KMS-11 (cell line): ENCODE measurements at regions not wholly inside any gene's neighbourhood (a gene's known extent, or its start where the extent isn't known, plus 50 kb on each side); places are given as distances from the start of the nearest gene placed in this dataset.

Experiments used
- H2AFZ ChIP-seq: fragments of 200-600 bp; sonication (generic); 2 replicates; pipeline ENCODE4 v1.6.1; 2016; ENCODE audit warnings: antibody characterized with exemption, mixed run types, low read depth
- H3K27ac ChIP-seq: fragments of 200-600 bp; sonication (generic); 2 replicates; pipeline ENCODE4 v1.6.1; 2016; ENCODE audit warnings: mild to moderate bottlenecking, mixed run types
- H3K27me3 ChIP-seq: fragments of 200-600 bp; sonication (generic); 2 replicates; pipeline ENCODE4 v1.6.1; 2017; ENCODE audit warnings: mild to moderate bottlenecking, low read depth, mixed run types, moderate library complexity; ENCODE audit not compliant: insufficient read depth
- H3K36me3 ChIP-seq: fragments of 200-600 bp; sonication (generic); 2 replicates; pipeline ENCODE4 v1.6.1; 2017; ENCODE audit warnings: mild to moderate bottlenecking, mixed run types; ENCODE audit not compliant: insufficient read depth
- H3K4me1 ChIP-seq: fragments of 200-600 bp; sonication (generic); 2 replicates; pipeline ENCODE4 v1.6.1; 2016; ENCODE audit warnings: mild to moderate bottlenecking, low read depth, mixed run types; ENCODE audit not compliant: poor library complexity, severe bottlenecking
- H3K4me2 ChIP-seq: fragments of 200-600 bp; sonication (generic); 2 replicates; pipeline ENCODE4 v1.7.0; 2016; ENCODE audit warnings: mild to moderate bottlenecking, mixed run types
- H3K4me3 ChIP-seq: fragments of 200-600 bp; sonication (generic); IDR thresholded peaks from 2 replicates; pipeline ENCODE4 v1.6.1; 2017; ENCODE audit warnings: low read depth, low read length, mixed read lengths; ENCODE audit not compliant: insufficient read depth
- H3K79me2 ChIP-seq: fragments of 200-600 bp; sonication (generic); 2 replicates; pipeline ENCODE4 v1.6.1; 2016; ENCODE audit warnings: low read depth, mixed run types; ENCODE audit not compliant: insufficient read depth
- H3K9ac ChIP-seq: fragments of 200-600 bp; sonication (generic); 2 replicates; pipeline ENCODE4 v1.6.1; 2016; ENCODE audit warnings: mild to moderate bottlenecking, mixed run types
- H4K20me1 ChIP-seq: fragments of 200-600 bp; sonication (generic); 2 replicates; pipeline ENCODE4 v1.6.1; 2016; ENCODE audit warnings: mild to moderate bottlenecking, mixed run types; ENCODE audit not compliant: insufficient read depth
- CTCF ChIP-seq: fragments of 200-600 bp; sonication (generic); conservative IDR thresholded peaks from 2 replicates; pipeline ENCODE4 v1.6.1; 2017; ENCODE audit warnings: low read depth, mild to moderate bottlenecking, antibody characterized with exemption, low read length, moderate library complexity, mixed read lengths

GRCh38 chr13:53946500-53946899 lies 917.9 kb downstream of the OLFM4 start:
- H3K36me3 ChIP-seq, result no peaks in the 10 kb centered on the region
- H3K27me3 ChIP-seq, result no peaks in the 10 kb centered on the region
- H3K4me1 ChIP-seq, result no peaks in the 10 kb centered on the region
- no peak overlapping the region for H3K4me3 ChIP-seq
- no peaks in the 10 kb centered on the region for H3K79me2 ChIP-seq
- no peak overlapping the region for H3K4me2 ChIP-seq
- H3K9ac ChIP-seq, result no peak overlapping the region
- no peak overlapping the region for H2AFZ ChIP-seq
- no peaks in the 10 kb centered on the region for H4K20me1 ChIP-seq
- H3K27ac ChIP-seq, result no peak overlapping the region
- TF ChIP-seq CTCF, result no peak

- no peaks in the 10 kb centered on the region for H3K4me1 ChIP-seq
- no peaks in the 10 kb centered on the region for H3K79me2 ChIP-seq
- no peaks in the 10 kb centered on the region for H3K27me3 ChIP-seq
- H3K27ac ChIP-seq, result no peak overlapping the region
- no peak overlapping the region for H2AFZ ChIP-seq
- no peaks in the 10 kb centered on the region for H3K36me3 ChIP-seq
- no peak overlapping the region for H3K4me3 ChIP-seq
- no peak overlapping the region for H3K9ac ChIP-seq
- no peaks in the 10 kb centered on the region for H4K20me1 ChIP-seq
- H3K4me2 ChIP-seq, result no peak overlapping the region
- no peak for TF ChIP-seq CTCF
These were observed 924.6 kb downstream of the OLFM4 start for GRCh38 chr13:53953183-53953582.
